GM10266 (cell line): ENCODE measurements at regions not wholly inside any gene's neighbourhood (a gene's known extent, or its start where the extent isn't known, plus 50 kb on each side); places are given as distances from the start of the nearest gene placed in this dataset.

Experiments
- DNase-seq: peaks from one replicate; pipeline ENCODE4 v3.0.0; 2012; ENCODE audit errors: extremely low spot score
- TF ChIP-seq, protein P1 (sequence below): IDR thresholded peaks from 2 replicates; pipeline ENCODE4 v1.5.1; 2012; ENCODE audit warnings: mild to moderate bottlenecking, low read depth; ENCODE audit not compliant: control insufficient read depth, insufficient read depth; ENCODE audit errors: missing control alignments

DNA sequence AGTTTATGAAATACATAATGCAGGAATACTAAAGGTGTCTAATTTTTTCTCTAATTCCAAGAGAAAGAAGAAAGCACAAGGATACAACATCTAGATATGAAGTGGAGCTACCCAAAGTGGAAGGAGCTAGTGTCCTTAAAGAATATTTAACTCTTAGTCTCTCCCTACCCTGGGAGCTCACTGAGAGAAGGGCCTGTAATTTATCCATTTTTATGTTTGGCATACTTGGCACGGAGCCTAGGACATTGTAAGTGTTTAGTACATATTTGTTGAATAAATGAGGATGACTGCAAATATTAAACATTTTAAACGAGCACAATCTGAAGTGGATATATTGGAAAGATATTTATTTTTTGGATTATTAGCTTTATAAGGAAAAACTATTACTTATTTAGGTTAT, 674.8 kb downstream of the IQCM start:
- TF ChIP-seq, protein P1, sequence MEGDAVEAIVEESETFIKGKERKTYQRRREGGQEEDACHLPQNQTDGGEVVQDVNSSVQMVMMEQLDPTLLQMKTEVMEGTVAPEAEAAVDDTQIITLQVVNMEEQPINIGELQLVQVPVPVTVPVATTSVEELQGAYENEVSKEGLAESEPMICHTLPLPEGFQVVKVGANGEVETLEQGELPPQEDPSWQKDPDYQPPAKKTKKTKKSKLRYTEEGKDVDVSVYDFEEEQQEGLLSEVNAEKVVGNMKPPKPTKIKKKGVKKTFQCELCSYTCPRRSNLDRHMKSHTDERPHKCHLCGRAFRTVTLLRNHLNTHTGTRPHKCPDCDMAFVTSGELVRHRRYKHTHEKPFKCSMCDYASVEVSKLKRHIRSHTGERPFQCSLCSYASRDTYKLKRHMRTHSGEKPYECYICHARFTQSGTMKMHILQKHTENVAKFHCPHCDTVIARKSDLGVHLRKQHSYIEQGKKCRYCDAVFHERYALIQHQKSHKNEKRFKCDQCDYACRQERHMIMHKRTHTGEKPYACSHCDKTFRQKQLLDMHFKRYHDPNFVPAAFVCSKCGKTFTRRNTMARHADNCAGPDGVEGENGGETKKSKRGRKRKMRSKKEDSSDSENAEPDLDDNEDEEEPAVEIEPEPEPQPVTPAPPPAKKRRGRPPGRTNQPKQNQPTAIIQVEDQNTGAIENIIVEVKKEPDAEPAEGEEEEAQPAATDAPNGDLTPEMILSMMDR, result no peak
- no peak for DNase-seq

DNA sequence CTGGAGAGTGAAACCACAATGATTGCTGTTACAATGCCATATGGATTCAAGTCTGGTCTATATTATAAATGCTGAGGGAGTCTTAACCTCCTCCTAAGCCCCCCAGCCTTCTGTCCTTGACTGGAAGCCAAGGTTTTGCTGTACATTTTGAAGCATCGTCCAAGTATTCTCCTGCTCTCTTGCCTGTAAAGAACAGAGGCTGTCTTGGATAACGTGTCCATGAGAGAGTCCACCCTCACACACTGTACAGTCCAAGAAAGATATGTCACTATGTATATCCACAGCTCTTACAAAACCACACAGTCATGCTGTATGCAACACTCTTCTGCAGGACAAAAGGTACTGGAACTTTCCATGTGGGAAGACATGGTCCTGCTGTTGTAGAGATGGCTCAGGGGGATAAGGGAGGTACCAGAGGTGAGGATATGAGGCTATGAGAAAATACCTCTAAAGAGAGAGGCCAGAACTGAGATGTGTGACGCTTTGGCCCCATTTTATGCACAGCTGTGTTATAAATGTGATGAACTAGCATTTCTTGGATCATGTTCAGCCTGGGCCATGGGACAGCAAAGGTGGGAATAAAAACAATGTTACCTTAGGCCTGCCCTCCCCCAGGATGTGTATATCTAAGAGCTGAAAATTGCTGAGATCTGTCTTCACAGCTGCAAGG, 678.6 kb downstream of the IQCM start:
- no peak for DNase-seq
- TF ChIP-seq, protein P1, result no peak

DNA sequence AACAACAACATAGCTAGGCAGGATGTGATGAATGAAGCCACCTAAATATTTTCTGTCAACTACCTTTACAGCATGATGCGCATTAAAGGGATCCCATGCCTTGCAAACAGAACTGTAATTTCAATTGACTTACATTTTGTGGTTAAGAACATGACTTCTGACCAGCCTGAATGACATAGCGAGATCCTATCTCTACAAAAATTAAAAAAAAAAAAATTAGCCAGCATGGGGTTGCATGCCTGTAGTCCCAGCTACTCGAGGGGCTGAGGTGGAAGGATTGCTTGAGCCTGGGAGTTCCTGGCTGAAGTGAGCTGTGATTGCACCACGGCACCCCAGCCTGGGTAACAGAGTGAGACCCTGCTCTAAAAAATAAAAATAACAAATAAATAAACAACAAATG, 680.6 kb downstream of the IQCM start:
- TF ChIP-seq, protein P1, result no peak
- DNase-seq, result no peak

DNA sequence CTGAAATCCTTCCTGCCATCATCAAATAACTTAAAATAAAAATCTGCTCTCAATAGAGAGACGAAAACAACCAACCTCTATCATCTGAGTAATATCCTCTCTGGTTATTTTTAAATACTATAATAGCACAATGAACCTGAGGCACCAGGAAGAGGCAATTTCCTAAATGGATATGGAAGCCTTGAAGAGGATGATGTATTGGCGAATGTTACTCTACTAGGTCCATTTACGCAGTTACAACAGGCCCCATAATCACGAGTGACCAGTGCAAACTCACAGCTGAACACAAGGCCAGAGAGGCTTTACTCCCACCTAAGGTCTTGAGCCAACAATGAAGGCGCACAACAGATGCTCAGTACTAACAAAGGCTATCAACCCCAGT, 678.8 kb upstream of the NR3C2 start:
- DNase-seq, result no peak
- TF ChIP-seq, protein P1, result no peak

DNA sequence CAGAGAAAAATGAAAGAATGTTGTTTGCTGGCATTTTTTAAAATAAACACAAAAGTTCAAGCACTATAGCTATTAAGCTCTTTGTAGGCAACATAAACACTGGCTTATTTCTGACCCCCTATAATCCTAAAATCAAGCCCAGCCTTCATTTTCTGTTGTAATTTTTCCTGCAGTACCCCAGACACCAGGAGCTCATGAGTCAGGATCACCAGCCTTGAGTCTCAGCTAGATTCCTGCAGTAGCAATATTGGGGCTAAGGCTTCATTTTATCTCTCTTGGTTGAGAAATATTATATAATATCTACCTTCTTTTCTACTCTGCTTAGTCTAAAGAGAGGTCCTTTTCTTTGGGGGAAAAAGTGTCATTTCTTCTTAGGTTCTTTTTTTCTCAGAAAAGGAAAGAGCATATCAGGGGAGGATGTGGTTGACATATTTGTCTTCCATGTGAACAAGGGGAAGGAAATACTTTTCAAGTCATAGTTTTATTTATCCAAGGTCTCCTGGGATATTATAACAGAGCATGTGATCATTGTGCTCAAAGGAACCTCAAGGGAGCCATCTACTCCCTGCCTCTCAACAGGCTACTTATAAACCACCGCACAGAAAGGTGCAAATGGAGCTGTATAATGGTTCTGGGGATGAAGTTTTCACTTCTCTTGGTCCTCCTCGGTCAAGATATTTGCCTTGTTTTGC, 678.3 kb upstream of the NR3C2 start:
- no peak for DNase-seq
- TF ChIP-seq, protein P1, result no peak

DNA sequence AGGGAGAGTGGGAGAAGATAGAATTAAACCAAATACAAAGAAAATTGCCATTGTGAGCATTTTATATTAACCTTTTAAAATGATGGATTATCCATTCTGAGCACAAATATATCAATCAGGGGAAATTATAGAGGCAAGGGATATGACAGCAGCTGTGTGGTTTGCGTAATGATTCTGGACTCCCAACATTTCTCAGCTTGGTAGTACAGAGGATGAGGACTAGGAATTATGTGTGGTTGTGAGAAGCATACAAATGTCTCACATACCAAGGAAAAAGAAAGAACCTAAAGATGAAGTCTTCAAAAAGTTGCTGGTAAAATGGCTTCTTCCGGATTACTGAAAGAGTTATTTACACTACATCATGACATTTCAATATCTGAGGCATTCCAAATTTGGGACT, 674.6 kb upstream of the NR3C2 start:
- TF ChIP-seq, protein P1, result no peak
- no peak for DNase-seq

DNA sequence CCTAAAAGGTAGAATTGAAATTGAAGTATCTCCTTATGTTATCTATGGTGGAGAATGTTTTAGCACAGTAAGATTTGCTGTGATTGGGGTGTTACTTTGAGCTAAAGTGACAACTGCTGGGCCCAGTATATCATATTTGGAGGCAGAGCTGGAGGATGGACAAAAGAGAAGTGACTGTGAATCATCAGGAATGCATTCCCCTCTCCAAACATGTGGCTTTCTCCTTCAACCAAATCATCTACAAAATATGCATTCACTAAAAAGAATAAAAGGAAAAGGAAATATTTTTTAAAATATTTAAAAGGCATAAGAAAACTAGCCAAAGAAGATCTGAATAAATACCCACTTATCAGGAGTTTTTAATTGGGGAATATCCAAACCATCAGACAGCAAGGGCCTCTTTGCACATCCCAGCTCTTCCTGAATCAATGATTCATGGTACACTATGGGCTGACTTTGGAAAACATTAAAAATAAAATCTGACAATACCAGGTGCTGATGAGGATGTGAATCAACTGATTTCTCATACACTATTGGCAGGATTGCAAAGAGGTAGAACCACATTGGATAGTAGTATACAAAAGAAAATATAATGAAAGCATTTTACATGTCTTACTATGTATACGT, 671.7 kb upstream of the NR3C2 start:
- TF ChIP-seq, protein P1, result no peak
- DNase-seq, result no peak
